Neural cell (in vitro differentiated cells): ENCODE measurements at regions not wholly inside any gene's neighbourhood (a gene's known extent, or its start where the extent isn't known, plus 50 kb on each side); places are given as distances from the start of the nearest gene placed in this dataset.
A peak's percentile ranks its signal among the peaks of the same experiment; 100 is the strongest.

Experiments
- H2AFZ ChIP-seq: fragments of 200-600, 300-800 bp; sonication (generic), shearing (Covaris generic); 2 replicates; pipeline ENCODE4 v1.6.0; 2014; ENCODE audit warnings: low read depth, mild to moderate bottlenecking, antibody characterized with exemption, low read length, moderate library complexity
- H3F3A ChIP-seq: fragments of 200-600 bp; shearing (Covaris generic); 2 replicates; pipeline ENCODE4 v1.6.1; 2016; ENCODE audit warnings: mild to moderate bottlenecking, moderate library complexity, mixed read lengths, antibody characterized with exemption, low read length; ENCODE audit not compliant: insufficient read depth, poor library complexity, severe bottlenecking
- H3K27ac ChIP-seq: fragments of 200-600, 300-800 bp; sonication (generic), shearing (Covaris generic); 2 replicates; pipeline ENCODE4 v1.5.1; 2014; ENCODE audit warnings: mild to moderate bottlenecking, low read length, moderate library complexity
- H3K27me3 ChIP-seq: fragments of 300-800, 200-600 bp; sonication (generic), shearing (Covaris generic); 2 replicates; pipeline ENCODE4 v1.6.0; 2014; ENCODE audit warnings: mild to moderate bottlenecking, low read depth, low read length, moderate library complexity; ENCODE audit not compliant: insufficient read depth
- H3K36me3 ChIP-seq: fragments of 300-800, 200-600 bp; sonication (generic), shearing (Covaris generic); 2 replicates; pipeline ENCODE4 v1.5.1; 2014; ENCODE audit warnings: mild to moderate bottlenecking, antibody characterized with exemption, low read length, moderate library complexity; ENCODE audit not compliant: insufficient read depth
- H3K4me2 ChIP-seq: fragments of 300-800, 200-600 bp; sonication (generic), shearing (Covaris generic); 2 replicates; pipeline ENCODE4 v1.6.0; 2014; ENCODE audit warnings: mild to moderate bottlenecking, low read length
- H3K4me3 ChIP-seq: fragments of 300-800, 200-600 bp; sonication (generic), shearing (Covaris generic); 2 replicates; pipeline ENCODE4 v1.5.1; 2014; ENCODE audit warnings: mild to moderate bottlenecking, low read length, moderate library complexity
- H3K79me2 ChIP-seq: fragments of 200-600 bp; shearing (Covaris generic); replicated peaks from 2 replicates; pipeline ENCODE4 v1.6.0; 2014; ENCODE audit warnings: mild to moderate bottlenecking, low read length, moderate library complexity; ENCODE audit not compliant: insufficient read depth
- H3K9ac ChIP-seq: fragments of 300-800, 200-600 bp; sonication (generic), shearing (Covaris generic); 2 replicates; pipeline ENCODE4 v1.6.1; 2016; ENCODE audit warnings: mild to moderate bottlenecking, low read length, mixed read lengths
- H3K9me2 ChIP-seq: fragments of 200-600 bp; shearing (Covaris generic); 2 replicates; pipeline ENCODE4 v1.6.1; 2016; ENCODE audit warnings: mild to moderate bottlenecking, low read length, mixed read lengths; ENCODE audit not compliant: insufficient read depth
- H3K9me3 ChIP-seq: fragments of 200-600, 300-800 bp; sonication (generic), shearing (Covaris generic); 2 replicates; pipeline ENCODE4 v1.6.1; 2016; ENCODE audit warnings: mild to moderate bottlenecking, mixed run types, low read length, moderate library complexity, mixed read lengths
- H4K20me1 ChIP-seq: fragments of 200-600 bp; shearing (Covaris generic); 2 replicates; pipeline ENCODE4 v1.6.1; 2016; ENCODE audit warnings: mild to moderate bottlenecking, mixed run types; ENCODE audit not compliant: insufficient read depth
- EP300 ChIP-seq: fragments of 450-650 bp; conservative IDR thresholded peaks from 2 replicates; pipeline ENCODE4 v1.6.1; 2014; ENCODE audit warnings: antibody characterized with exemption, mild to moderate bottlenecking, moderate library complexity; ENCODE audit not compliant: poor library complexity, severe bottlenecking
- EZH2 ChIP-seq: fragments of 200-600, 300-800 bp; shearing (Covaris generic), sonication (generic); IDR thresholded peaks from 2 replicates; pipeline ENCODE4 v1.6.1; 2014; ENCODE audit warnings: antibody characterized with exemption, low read length, borderline replicate concordance, mild to moderate bottlenecking; ENCODE audit not compliant: insufficient read depth, poor library complexity, severe bottlenecking
- MXI1 ChIP-seq: fragments of 450-650 bp; conservative IDR thresholded peaks from 2 replicates; pipeline ENCODE4 v1.6.1; 2014; ENCODE audit warnings: antibody characterized with exemption, mild to moderate bottlenecking; ENCODE audit not compliant: poor library complexity, severe bottlenecking
- POLR2AphosphoS5 ChIP-seq: IDR thresholded peaks from 2 replicates; pipeline ENCODE4 v1.6.1; 2012
- RAD21 ChIP-seq: fragments of 450-650 bp; conservative IDR thresholded peaks from 2 replicates; pipeline ENCODE4 v1.6.1; 2014; ENCODE audit warnings: antibody characterized with exemption, mild to moderate bottlenecking, moderate library complexity
- SMC3 ChIP-seq: fragments of 450-650 bp; conservative IDR thresholded peaks from 2 replicates; pipeline ENCODE4 v1.6.1; 2014; ENCODE audit warnings: antibody characterized with exemption, mild to moderate bottlenecking, moderate library complexity; ENCODE audit not compliant: poor library complexity
- TAF1 ChIP-seq: IDR thresholded peaks from 2 replicates; pipeline ENCODE4 v1.6.1; 2012; ENCODE audit warnings: low read depth
- TF ChIP-seq, protein P1 (sequence below): IDR thresholded peaks from 2 replicates; pipeline ENCODE4 v1.6.1; 2012; ENCODE audit warnings: borderline replicate concordance
- TF ChIP-seq, protein P2 (sequence below): fragments of 450-650 bp; IDR thresholded peaks from 2 replicates; pipeline ENCODE4 v1.5.1; 2014; ENCODE audit warnings: antibody characterized with exemption, mild to moderate bottlenecking, moderate library complexity; ENCODE audit not compliant: poor library complexity, severe bottlenecking

DNA sequence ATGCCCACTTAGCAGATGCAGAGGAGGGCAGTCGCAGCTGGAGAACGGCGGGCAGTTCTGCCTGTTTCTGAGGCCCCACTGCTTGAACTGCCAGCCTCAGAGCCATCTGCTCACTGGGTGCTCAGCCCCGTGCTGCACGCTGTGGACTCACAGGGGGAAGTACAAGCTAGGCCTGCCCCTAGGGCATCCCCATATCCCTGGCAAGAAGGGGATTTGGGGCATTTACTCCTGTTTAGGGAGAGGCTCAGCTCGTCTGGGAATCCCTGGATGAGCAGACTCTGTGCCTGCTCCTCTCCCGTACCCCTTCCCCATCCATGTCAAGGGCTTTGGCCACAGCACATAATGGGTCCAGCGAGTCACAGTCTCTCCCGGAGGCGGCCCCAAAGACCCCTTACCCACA is 169.8 kb upstream of the PKDCC start:
- Histone ChIP-seq H3K4me2 (no peak overlapping the region), H3K27ac (no peak overlapping the region), H4K20me1 (no peaks in the 10 kb centered on the region), H3K9me2 (no peaks in the 10 kb centered on the region), H3F3A (no peaks in the 10 kb centered on the region), H2AFZ (no peak overlapping the region), H3K79me2 (no peaks in the 10 kb centered on the region), H3K4me3 (no peak overlapping the region), H3K36me3 (no peaks in the 10 kb centered on the region), H3K9me3 (no peaks in the 10 kb centered on the region), H3K27me3 (no peaks in the 10 kb centered on the region), H3K9ac (no peak overlapping the region)
- TF ChIP-seq, protein P1, sequence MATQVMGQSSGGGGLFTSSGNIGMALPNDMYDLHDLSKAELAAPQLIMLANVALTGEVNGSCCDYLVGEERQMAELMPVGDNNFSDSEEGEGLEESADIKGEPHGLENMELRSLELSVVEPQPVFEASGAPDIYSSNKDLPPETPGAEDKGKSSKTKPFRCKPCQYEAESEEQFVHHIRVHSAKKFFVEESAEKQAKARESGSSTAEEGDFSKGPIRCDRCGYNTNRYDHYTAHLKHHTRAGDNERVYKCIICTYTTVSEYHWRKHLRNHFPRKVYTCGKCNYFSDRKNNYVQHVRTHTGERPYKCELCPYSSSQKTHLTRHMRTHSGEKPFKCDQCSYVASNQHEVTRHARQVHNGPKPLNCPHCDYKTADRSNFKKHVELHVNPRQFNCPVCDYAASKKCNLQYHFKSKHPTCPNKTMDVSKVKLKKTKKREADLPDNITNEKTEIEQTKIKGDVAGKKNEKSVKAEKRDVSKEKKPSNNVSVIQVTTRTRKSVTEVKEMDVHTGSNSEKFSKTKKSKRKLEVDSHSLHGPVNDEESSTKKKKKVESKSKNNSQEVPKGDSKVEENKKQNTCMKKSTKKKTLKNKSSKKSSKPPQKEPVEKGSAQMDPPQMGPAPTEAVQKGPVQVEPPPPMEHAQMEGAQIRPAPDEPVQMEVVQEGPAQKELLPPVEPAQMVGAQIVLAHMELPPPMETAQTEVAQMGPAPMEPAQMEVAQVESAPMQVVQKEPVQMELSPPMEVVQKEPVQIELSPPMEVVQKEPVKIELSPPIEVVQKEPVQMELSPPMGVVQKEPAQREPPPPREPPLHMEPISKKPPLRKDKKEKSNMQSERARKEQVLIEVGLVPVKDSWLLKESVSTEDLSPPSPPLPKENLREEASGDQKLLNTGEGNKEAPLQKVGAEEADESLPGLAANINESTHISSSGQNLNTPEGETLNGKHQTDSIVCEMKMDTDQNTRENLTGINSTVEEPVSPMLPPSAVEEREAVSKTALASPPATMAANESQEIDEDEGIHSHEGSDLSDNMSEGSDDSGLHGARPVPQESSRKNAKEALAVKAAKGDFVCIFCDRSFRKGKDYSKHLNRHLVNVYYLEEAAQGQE: no peak
- no peak for TF ChIP-seq POLR2AphosphoS5
- TF ChIP-seq SMC3: no peak
- TF ChIP-seq RAD21: no peak
- no peak for TF ChIP-seq EP300
- no peak for TF ChIP-seq TAF1
- no peak for TF ChIP-seq MXI1

DNA sequence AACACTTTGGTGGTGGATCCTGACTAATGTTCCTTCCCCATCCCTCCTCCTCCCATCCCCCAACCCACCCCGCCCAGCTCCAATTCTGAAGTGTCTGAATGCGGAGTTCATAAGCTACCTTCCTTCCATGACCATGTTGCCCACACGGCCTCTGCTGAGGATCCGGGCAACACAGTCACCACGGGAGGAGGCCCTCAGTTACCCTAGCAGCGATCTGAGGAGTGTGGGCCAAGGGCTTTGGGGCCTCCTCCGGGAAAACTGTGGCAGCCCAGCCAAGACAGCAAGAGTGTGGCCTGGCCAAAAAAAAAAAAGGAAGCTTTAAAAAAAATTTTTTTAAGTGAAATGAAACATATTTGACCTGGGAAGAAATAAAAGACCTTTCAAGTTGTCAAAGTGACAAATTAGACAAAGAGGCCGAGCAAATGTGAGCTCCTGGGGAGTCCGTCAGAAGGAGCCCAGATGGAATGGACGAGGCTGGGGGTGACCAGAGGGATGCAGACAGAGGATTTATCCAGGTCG is 169.0 kb upstream of the PKDCC start:
- H3K9me2 ChIP-seq: no peaks in the 10 kb centered on the region
- no peaks in the 10 kb centered on the region for H3K79me2 ChIP-seq
- H3K4me3 ChIP-seq: peak overlapping the region; percentile 16
- no peak overlapping the region for H3K4me2 ChIP-seq
- TF ChIP-seq, protein P1: no peak
- no peak for TF ChIP-seq EZH2
- no peak for TF ChIP-seq RAD21
- no peak for TF ChIP-seq EP300
- TF ChIP-seq SMC3: no peak
- TF ChIP-seq, protein P2, sequence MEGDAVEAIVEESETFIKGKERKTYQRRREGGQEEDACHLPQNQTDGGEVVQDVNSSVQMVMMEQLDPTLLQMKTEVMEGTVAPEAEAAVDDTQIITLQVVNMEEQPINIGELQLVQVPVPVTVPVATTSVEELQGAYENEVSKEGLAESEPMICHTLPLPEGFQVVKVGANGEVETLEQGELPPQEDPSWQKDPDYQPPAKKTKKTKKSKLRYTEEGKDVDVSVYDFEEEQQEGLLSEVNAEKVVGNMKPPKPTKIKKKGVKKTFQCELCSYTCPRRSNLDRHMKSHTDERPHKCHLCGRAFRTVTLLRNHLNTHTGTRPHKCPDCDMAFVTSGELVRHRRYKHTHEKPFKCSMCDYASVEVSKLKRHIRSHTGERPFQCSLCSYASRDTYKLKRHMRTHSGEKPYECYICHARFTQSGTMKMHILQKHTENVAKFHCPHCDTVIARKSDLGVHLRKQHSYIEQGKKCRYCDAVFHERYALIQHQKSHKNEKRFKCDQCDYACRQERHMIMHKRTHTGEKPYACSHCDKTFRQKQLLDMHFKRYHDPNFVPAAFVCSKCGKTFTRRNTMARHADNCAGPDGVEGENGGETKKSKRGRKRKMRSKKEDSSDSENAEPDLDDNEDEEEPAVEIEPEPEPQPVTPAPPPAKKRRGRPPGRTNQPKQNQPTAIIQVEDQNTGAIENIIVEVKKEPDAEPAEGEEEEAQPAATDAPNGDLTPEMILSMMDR: no peak
- no peak for TF ChIP-seq MXI1
- no peak for TF ChIP-seq TAF1
- TF ChIP-seq POLR2AphosphoS5: no peak
- no peaks in the 10 kb centered on the region for H3F3A ChIP-seq
- H3K36me3 ChIP-seq: no peaks in the 10 kb centered on the region
- no peak overlapping the region for H2AFZ ChIP-seq
- no peaks in the 10 kb centered on the region for H3K9me3 ChIP-seq
- H3K27me3 ChIP-seq: no peaks in the 10 kb centered on the region
- H4K20me1 ChIP-seq: no peaks in the 10 kb centered on the region
- H3K27ac ChIP-seq: peak overlapping the region; percentile 8
- peak overlapping the region; percentile 32 for H3K9ac ChIP-seq
